Type B pancreatic cell (in vitro differentiated cells): ENCODE measurements at regions not wholly inside any gene's neighbourhood (a gene's known extent, or its start where the extent isn't known, plus 50 kb on each side); places are given as distances from the start of the nearest gene placed in this dataset.

Source experiments
- DNase-seq: peaks from one replicate; pipeline ENCODE4 v3.0.0; 2021; ENCODE audit warnings: mixed read lengths; ENCODE audit not compliant: unreplicated experiment; ENCODE audit errors: extremely low spot score
- H3K27ac Mint-ChIP-seq: 2 replicates; pipeline ENCODE4 v1.8.0; 2021; ENCODE audit warnings: mild to moderate bottlenecking, mixed read lengths
- H3K27me3 Mint-ChIP-seq: 2 replicates; pipeline ENCODE4 v1.8.0; 2021; ENCODE audit warnings: mixed read lengths
- H3K36me3 Mint-ChIP-seq: 2 replicates; pipeline ENCODE4 v1.8.0; 2021; ENCODE audit warnings: mixed read lengths
- H3K4me1 Mint-ChIP-seq: one replicate; pipeline ENCODE4 v1.8.0; 2021; ENCODE audit warnings: mixed read lengths; ENCODE audit not compliant: unreplicated experiment
- H3K4me3 Mint-ChIP-seq: 2 replicates; pipeline ENCODE4 v1.8.0; 2021; ENCODE audit warnings: mild to moderate bottlenecking, mixed read lengths
- H3K9me3 Mint-ChIP-seq: 2 replicates; pipeline ENCODE4 v1.8.0; 2021; ENCODE audit warnings: mixed read lengths
- TF ChIP-seq, protein P1 (sequence below): fragments of 200-600 bp; sonication (generic); conservative IDR thresholded peaks from 2 replicates; pipeline ENCODE4 v1.5.0; 2021; ENCODE audit warnings: antibody characterized with exemption, mild to moderate bottlenecking

DNA sequence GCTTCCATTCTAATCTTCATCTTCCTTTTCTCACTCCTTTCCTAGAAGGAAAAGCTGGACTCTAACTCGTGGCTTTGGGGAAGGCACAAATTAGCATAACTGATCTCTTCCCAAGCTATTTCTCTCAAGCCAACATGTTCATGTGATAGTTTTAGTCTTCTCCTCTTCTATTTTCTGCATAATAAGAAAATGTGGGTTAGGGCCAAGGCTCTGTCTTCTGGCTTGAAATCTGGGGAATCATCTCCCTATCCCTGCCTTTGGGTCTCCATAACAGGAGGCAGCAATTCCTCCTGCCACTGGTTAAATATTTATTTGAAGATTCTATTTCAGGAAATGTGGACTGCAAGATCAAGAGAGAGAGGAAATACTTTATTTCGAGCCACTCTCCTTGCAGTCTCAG lies 1669.6 kb downstream of the MAT2B start:
- H3K9me3 Mint-ChIP-seq, result no peaks in the 10 kb centered on the region
- H3K4me1 Mint-ChIP-seq, result no peaks in the 10 kb centered on the region
- TF ChIP-seq, protein P1, sequence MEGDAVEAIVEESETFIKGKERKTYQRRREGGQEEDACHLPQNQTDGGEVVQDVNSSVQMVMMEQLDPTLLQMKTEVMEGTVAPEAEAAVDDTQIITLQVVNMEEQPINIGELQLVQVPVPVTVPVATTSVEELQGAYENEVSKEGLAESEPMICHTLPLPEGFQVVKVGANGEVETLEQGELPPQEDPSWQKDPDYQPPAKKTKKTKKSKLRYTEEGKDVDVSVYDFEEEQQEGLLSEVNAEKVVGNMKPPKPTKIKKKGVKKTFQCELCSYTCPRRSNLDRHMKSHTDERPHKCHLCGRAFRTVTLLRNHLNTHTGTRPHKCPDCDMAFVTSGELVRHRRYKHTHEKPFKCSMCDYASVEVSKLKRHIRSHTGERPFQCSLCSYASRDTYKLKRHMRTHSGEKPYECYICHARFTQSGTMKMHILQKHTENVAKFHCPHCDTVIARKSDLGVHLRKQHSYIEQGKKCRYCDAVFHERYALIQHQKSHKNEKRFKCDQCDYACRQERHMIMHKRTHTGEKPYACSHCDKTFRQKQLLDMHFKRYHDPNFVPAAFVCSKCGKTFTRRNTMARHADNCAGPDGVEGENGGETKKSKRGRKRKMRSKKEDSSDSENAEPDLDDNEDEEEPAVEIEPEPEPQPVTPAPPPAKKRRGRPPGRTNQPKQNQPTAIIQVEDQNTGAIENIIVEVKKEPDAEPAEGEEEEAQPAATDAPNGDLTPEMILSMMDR, result no peak
- no peak for DNase-seq
- H3K36me3 Mint-ChIP-seq, result no peaks in the 10 kb centered on the region
- no peak overlapping the region for H3K27ac Mint-ChIP-seq
- H3K4me3 Mint-ChIP-seq, result no peak overlapping the region
- no peaks in the 10 kb centered on the region for H3K27me3 Mint-ChIP-seq

DNA sequence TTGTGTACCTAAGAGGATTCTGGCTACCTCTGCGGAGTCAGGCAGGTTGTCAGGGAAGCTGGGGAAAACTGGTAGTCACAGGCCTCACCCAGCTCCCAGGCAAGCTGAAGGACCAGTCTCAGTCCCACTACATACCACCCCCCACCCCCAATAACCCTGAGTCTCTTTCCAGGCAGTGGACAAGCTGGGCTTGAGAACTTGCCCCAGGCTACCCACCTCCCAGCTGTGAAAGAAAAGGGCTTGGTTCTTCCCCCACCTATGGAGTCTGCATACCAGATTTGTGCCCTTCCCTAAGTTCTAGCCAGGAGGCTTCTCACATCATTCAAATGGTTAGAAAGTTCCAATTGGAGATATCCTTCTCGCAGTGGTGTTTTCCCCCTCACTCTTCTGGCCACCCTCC lies 1678.8 kb downstream of the MAT2B start:
- Mint-ChIP-seq H3K4me1 (no peaks in the 10 kb centered on the region), H3K4me3 (no peak overlapping the region), H3K27me3 (no peaks in the 10 kb centered on the region), H3K36me3 (no peaks in the 10 kb centered on the region), H3K27ac (no peak overlapping the region), H3K9me3 (no peaks in the 10 kb centered on the region)
- TF ChIP-seq, protein P1, result no peak
- DNase-seq, result no peak

DNA sequence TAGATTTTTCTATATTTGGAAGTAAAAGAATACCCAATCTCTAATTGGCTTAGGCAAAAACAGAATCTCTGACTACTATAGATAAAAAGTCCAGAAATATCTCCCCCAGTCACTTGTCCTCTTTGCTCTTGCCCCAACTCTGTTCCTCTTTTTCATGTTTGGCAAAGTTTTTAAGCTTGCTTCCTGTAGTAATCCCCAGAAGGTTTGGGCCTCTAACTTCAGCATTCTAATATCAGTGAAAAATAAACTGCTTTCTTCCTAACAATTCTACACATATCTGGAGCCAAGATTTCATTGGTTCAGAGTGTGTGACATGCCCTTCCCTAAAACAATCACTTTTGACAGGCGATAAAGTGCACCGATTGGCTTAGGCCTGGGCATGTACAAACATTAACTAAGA lies 1680.3 kb downstream of the MAT2B start:
- Mint-ChIP-seq H3K27ac (no peak overlapping the region), H3K9me3 (no peaks in the 10 kb centered on the region), H3K4me3 (no peak overlapping the region), H3K4me1 (peaks cover 8% of the 10 kb centered on the region), H3K27me3 (no peaks in the 10 kb centered on the region), H3K36me3 (no peaks in the 10 kb centered on the region)
- DNase-seq, result no peak
- TF ChIP-seq, protein P1, result no peak

DNA sequence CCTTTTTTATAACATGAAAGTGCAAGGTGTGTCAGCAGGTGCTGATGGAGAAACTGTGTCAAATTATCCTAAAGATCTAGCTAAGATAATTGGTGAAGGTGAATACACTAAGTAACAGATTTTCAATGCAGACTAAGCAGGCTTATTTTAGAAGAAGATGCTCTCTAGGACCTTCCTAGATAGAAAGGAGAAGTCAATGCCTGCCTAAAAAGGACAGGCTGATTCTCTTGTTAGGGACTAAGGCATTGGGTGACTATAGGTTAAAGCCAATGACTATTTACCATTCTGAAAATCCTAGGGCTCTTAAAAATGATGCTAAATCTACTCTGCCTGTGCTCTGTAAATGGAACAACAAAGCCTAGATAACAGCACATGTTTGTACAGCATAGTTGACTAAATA lies 1682.4 kb downstream of the MAT2B start:
- Mint-ChIP-seq H3K36me3 (no peaks in the 10 kb centered on the region), H3K4me1 (peaks cover 11% of the 10 kb centered on the region), H3K27me3 (no peaks in the 10 kb centered on the region), H3K4me3 (no peak overlapping the region), H3K9me3 (no peaks in the 10 kb centered on the region), H3K27ac (no peak overlapping the region)
- no peak for DNase-seq
- TF ChIP-seq, protein P1, result no peak

DNA sequence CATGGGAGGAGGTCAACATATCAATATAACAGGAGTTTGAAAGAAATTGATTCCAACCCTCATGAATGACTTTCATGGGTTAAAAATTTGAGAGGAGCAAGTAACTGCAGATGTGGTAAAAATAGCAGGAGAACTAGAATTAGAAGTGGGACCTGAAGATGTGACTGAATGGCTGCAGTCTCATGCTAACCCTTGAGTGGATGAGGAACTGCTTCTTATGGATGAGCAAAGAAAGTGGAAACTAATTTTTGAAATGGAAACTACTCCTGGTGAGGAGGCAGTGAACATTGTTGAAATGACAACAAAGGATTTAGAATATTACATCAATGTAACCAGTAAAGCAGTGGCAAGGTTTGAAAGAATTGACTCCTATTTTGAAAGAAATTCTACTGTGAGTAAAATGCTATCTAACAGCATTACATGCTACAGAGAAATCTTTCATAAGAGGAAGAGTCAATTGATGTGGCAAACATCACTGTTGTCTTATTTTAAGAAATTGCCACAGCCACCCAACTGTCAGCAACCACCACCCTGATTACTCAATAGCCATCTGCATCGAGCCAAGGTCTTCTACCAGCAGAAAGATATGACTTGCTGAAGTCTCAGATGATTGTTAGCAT lies 1683.2 kb downstream of the MAT2B start:
- DNase-seq, result no peak
- no peak overlapping the region for H3K4me3 Mint-ChIP-seq
- no peaks in the 10 kb centered on the region for H3K9me3 Mint-ChIP-seq
- no peaks in the 10 kb centered on the region for H3K27me3 Mint-ChIP-seq
- no peak overlapping the region for H3K27ac Mint-ChIP-seq
- TF ChIP-seq, protein P1, result no peak
- H3K4me1 Mint-ChIP-seq, result peaks cover 11% of the 10 kb centered on the region
- H3K36me3 Mint-ChIP-seq, result no peaks in the 10 kb centered on the region

DNA sequence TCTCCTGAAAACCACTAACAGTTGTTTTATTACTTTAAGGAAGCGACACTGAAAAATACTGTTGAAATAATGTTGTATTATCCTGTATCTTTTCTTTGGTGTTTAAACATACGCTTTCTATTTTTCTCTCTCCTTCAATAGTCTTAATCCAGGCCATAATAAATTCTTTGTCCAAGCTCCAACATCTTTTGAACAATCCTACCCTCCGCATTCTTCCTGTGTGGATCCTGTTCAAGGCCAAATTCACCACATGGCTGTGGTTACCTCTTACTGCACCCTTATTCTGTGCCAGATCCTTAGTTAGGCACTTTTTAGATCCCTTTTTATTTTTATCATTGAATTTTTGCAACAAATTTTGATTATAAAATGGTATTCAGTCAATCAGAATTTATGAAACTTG lies 1691.5 kb downstream of the MAT2B start:
- TF ChIP-seq, protein P1, result no peak
- H3K36me3 Mint-ChIP-seq, result no peaks in the 10 kb centered on the region
- no peaks in the 10 kb centered on the region for H3K27me3 Mint-ChIP-seq

More for the DNA sequence above, 1691.5 kb downstream of the MAT2B start:
- no peaks in the 10 kb centered on the region for H3K9me3 Mint-ChIP-seq
- H3K27ac Mint-ChIP-seq, result no peak overlapping the region
- DNase-seq, result no peak
- H3K4me1 Mint-ChIP-seq, result no peaks in the 10 kb centered on the region
- no peak overlapping the region for H3K4me3 Mint-ChIP-seq
